ENCODE measurements at regions not wholly inside any gene's neighbourhood (a gene's known extent, or its start where the extent isn't known, plus 50 kb on each side); places are given as distances from the start of the nearest gene placed in this dataset.

GRCh38 chr7:115522174-115522573 is 508.4 kb downstream of the TFEC start:
- Mint-ChIP-seq H3K9me3 (peaks cover 44% of the 10 kb centered on the region), H3K27ac (no peak overlapping the region), H3K4me3 (no peak overlapping the region), H3K36me3 (ENCODE audit: low read depth) (peaks cover 5% of the 10 kb centered on the region), H3K27me3 (ENCODE audit: insufficient read depth) (peaks cover 2% of the 10 kb centered on the region), H3K4me1 (peaks cover 1% of the 10 kb centered on the region)
- DNase-seq, result no peak
- Histone ChIP-seq H3K9me3 (ENCODE audit: control insufficient read depth, low read length) (peaks cover 19% of the 10 kb centered on the region), H3K27ac (ENCODE audit: low read depth, low read length) (no peak overlapping the region), H3K4me1 (ENCODE audit: control insufficient read depth, insufficient read depth, low read length) (no peaks in the 10 kb centered on the region), H3K9ac (ENCODE audit: extremely low read depth, low read length, poor library complexity, severe bottlenecking) (no peak overlapping the region), H3K36me3 (ENCODE audit: control insufficient read depth, insufficient read depth, low read length) (no peaks in the 10 kb centered on the region), H3K4me3 (ENCODE audit: low read length) (no peak overlapping the region), H3K27me3 (ENCODE audit: control insufficient read depth, insufficient read depth, low read length, poor library complexity, severe bottlenecking) (no peaks in the 10 kb centered on the region)
- WGBS, 2 experiments (ENCODE audit: insufficient coverage in 1 of 2, insufficient read length in 1 of 2), result 86 to 90% methylated on average over 2 to 3 of the region's 3 CpGs
- TF ChIP-seq, protein P1, sequence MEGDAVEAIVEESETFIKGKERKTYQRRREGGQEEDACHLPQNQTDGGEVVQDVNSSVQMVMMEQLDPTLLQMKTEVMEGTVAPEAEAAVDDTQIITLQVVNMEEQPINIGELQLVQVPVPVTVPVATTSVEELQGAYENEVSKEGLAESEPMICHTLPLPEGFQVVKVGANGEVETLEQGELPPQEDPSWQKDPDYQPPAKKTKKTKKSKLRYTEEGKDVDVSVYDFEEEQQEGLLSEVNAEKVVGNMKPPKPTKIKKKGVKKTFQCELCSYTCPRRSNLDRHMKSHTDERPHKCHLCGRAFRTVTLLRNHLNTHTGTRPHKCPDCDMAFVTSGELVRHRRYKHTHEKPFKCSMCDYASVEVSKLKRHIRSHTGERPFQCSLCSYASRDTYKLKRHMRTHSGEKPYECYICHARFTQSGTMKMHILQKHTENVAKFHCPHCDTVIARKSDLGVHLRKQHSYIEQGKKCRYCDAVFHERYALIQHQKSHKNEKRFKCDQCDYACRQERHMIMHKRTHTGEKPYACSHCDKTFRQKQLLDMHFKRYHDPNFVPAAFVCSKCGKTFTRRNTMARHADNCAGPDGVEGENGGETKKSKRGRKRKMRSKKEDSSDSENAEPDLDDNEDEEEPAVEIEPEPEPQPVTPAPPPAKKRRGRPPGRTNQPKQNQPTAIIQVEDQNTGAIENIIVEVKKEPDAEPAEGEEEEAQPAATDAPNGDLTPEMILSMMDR (conservative IDR thresholded peaks at IDR 0.05), result no peak

GRCh38 chr7:115516341-115516740 is 514.2 kb downstream of the TFEC start:
- Mint-ChIP-seq H3K4me3 (no peak overlapping the region), H3K27ac (no peak overlapping the region), H3K36me3 (ENCODE audit: low read depth) (no peaks in the 10 kb centered on the region), H3K27me3 (ENCODE audit: insufficient read depth) (no peaks in the 10 kb centered on the region), H3K4me1 (no peaks in the 10 kb centered on the region), H3K9me3 (peaks cover 10% of the 10 kb centered on the region)
- no peak for DNase-seq
- no peak overlapping the region for H3K27ac ChIP-seq (ENCODE audit: low read depth, low read length)
- no peaks in the 10 kb centered on the region for H3K27me3 ChIP-seq (ENCODE audit: control insufficient read depth, insufficient read depth, low read length, poor library complexity, severe bottlenecking)
- WGBS, 2 experiments (ENCODE audit: insufficient coverage in 1 of 2, insufficient read length in 1 of 2), result 94 to 100% methylated on average over 1 to 2 of the region's 2 CpGs
- TF ChIP-seq, protein P1 (conservative IDR thresholded peaks at IDR 0.05), result no peak
- no peaks in the 10 kb centered on the region for H3K36me3 ChIP-seq (ENCODE audit: control insufficient read depth, insufficient read depth, low read length)
- no peak overlapping the region for H3K9ac ChIP-seq (ENCODE audit: extremely low read depth, low read length, poor library complexity, severe bottlenecking)
- H3K9me3 ChIP-seq (ENCODE audit: control insufficient read depth, low read length), result peaks cover 8% of the 10 kb centered on the region
- H3K4me3 ChIP-seq (ENCODE audit: low read length), result no peak overlapping the region
- H3K4me1 ChIP-seq (ENCODE audit: control insufficient read depth, insufficient read depth, low read length), result no peaks in the 10 kb centered on the region

- no peak for DNase-seq
- H3K36me3 Mint-ChIP-seq (ENCODE audit: low read depth), result no peaks in the 10 kb centered on the region
- no peaks in the 10 kb centered on the region for H3K4me1 ChIP-seq (ENCODE audit: control insufficient read depth, insufficient read depth, low read length)
- H3K9ac ChIP-seq (ENCODE audit: extremely low read depth, low read length, poor library complexity, severe bottlenecking), result no peak overlapping the region
- no peak overlapping the region for H3K27ac ChIP-seq (ENCODE audit: low read depth, low read length)
- H3K27me3 ChIP-seq (ENCODE audit: control insufficient read depth, insufficient read depth, low read length, poor library complexity, severe bottlenecking), result no peaks in the 10 kb centered on the region
- no peak overlapping the region for H3K27ac Mint-ChIP-seq
- no peaks in the 10 kb centered on the region for H3K27me3 Mint-ChIP-seq (ENCODE audit: insufficient read depth)
- no peak overlapping the region for H3K4me3 Mint-ChIP-seq
- H3K4me3 ChIP-seq (ENCODE audit: low read length), result no peak overlapping the region
- H3K4me1 Mint-ChIP-seq, result no peaks in the 10 kb centered on the region
- WGBS, 2 experiments (ENCODE audit: insufficient coverage in 1 of 2, insufficient read length in 1 of 2), result 88% methylated on average over 2 of the region's 3 CpGs; no CpG with 5 or more reads in 1 of the 2 experiments
- no peaks in the 10 kb centered on the region for H3K9me3 Mint-ChIP-seq
- no peaks in the 10 kb centered on the region for H3K9me3 ChIP-seq (ENCODE audit: control insufficient read depth, low read length)
- TF ChIP-seq, protein P1 (conservative IDR thresholded peaks at IDR 0.05), result no peak
- no peaks in the 10 kb centered on the region for H3K36me3 ChIP-seq (ENCODE audit: control insufficient read depth, insufficient read depth, low read length)
These were observed 519.2 kb downstream of the TFEC start for GRCh38 chr7:115511330-115511729.

All from endodermal cell (in vitro differentiated cells).